ENCODE measurements at regions not wholly inside any gene's neighbourhood (a gene's known extent, or its start where the extent isn't known, plus 50 kb on each side); places are given as distances from the start of the nearest gene placed in this dataset.

DNA sequence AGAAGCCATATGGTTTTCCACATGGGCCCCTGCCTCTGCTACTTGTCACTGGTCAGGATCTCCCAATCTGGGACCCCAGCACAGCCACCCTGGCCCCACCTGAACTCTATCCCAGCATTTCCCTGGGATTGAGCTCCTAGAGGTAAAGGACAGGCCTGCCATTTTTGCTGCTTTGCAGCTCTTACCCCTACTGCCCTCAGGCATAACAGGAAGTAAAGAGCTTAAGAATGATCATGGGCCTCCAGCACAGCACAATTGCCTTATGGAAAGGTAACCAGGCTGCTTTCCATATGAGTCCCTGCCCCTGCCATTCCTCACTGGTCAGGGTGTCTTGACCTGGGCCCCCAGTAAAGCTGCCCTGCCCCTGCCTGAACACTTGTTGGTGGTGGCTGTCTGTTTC is 196.6 kb upstream of the XIST start:
- no peak for TF ChIP-seq POLR2A (IDR thresholded peaks at IDR 0.05)
- TF ChIP-seq, protein P1, sequence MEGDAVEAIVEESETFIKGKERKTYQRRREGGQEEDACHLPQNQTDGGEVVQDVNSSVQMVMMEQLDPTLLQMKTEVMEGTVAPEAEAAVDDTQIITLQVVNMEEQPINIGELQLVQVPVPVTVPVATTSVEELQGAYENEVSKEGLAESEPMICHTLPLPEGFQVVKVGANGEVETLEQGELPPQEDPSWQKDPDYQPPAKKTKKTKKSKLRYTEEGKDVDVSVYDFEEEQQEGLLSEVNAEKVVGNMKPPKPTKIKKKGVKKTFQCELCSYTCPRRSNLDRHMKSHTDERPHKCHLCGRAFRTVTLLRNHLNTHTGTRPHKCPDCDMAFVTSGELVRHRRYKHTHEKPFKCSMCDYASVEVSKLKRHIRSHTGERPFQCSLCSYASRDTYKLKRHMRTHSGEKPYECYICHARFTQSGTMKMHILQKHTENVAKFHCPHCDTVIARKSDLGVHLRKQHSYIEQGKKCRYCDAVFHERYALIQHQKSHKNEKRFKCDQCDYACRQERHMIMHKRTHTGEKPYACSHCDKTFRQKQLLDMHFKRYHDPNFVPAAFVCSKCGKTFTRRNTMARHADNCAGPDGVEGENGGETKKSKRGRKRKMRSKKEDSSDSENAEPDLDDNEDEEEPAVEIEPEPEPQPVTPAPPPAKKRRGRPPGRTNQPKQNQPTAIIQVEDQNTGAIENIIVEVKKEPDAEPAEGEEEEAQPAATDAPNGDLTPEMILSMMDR (IDR thresholded peaks at IDR 0.05 in 4 of 5, conservative IDR thresholded peaks at IDR 0.05 in 1 of 5): no peak
